ENCODE measurements at regions not wholly inside any gene's neighbourhood (a gene's known extent, or its start where the extent isn't known, plus 50 kb on each side); places are given as distances from the start of the nearest gene placed in this dataset.
"Not testable (repeated sequence)": the region's sequence is repeated elsewhere in the genome, so short reads cannot be mapped to it uniquely, and the experiment has no call there.

DNA sequence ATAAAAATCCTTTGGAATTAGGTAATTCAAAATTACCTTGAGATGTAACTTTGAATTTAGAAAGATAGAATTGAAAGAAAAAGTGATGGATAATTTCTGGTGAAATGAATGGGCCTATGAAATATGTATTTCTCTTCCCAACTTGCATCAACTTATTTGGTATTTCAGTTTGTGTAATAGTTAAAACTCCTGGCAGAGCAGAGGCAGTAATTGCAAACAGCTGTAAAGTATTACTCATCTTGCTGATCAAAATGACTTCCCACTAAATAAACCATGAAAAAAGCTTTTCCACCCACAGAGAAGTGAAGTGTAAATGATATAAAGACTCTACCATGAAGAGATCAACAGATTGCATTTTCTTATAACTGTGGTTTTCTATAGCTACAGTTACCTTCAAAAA, 201.0 kb downstream of the POTED start:
- not testable (repeated sequence) for TF ChIP-seq POLR2A (IDR thresholded peaks at IDR 0.05; ENCODE audit: low read depth, low read length); POLR2AphosphoS5 (IDR thresholded peaks at IDR 0.05; ENCODE audit: low read depth, low read length); TAF1 (IDR thresholded peaks at IDR 0.05; ENCODE audit: borderline replicate concordance, low read depth, low read length)
